Body of pancreas (tissue), 4 donors: ENCODE measurements at regions not wholly inside any gene's neighbourhood (a gene's known extent, or its start where the extent isn't known, plus 50 kb on each side); places are given as distances from the start of the nearest gene placed in this dataset.

ENCODE experiments used
- CTCF ChIP-seq, 7 experiments: fragments of 450-650 bp in 4 of 7; fragments of 200-600 bp in 3 of 7; sonication (generic) in 3 of 7; IDR thresholded peaks; one replicate each; pipeline ENCODE4 v1.5.1; 2016 to 2019; ENCODE audit warnings: antibody characterized with exemption in 7 of 7
- POLR2A ChIP-seq, 3 donors: fragments of 450-650 bp; IDR thresholded peaks; one replicate each; pipeline ENCODE4 v1.6.1; 2016; ENCODE audit warnings: antibody characterized with exemption in 3 of 3, mild to moderate bottlenecking in 2 of 3

DNA sequence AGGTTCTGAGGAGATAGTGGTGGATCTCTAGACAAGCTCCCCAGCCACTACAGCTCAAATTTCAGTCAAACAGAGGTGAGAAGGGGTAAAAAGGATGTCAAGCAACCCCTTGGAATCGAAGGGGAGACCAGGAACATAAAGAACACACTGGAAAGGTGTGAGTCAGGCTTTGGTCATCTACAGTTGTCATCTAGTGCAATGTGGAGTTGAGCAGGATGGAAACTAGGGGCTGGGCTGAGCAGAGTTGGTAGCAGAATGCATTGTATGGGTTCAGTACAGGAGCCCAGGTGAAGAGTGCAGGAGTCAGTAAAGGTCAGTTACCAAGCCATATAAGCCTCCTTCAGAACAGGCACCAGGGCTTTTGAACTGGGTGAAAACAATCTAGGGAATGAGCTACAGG, 52.7 kb upstream of the VAV3 start:
- TF ChIP-seq CTCF (IDR thresholded peaks at IDR 0.05) (no peak), POLR2A (IDR thresholded peaks at IDR 0.05) (no peak)
